Stimulated activated naive B cell treated with anti-CD40 and anti-IgM and Interleukin-4, amounts not matched to agents 10 μg/mL and 1 μg/mL and 100 μg/mL, for 72 hours (primary cell): ENCODE measurements at regions not wholly inside any gene's neighbourhood (a gene's known extent, or its start where the extent isn't known, plus 50 kb on each side); places are given as distances from the start of the nearest gene placed in this dataset.

ENCODE experiments used
- ATAC-seq, 2 donors: fragments of 150-1000 bp; cut with Tn5 transposase; replicated peaks; 2 replicates each; pipeline ENCODE4 v1.10.0; 2021; ENCODE audit warnings: moderate library complexity in 1 of 2
- DNase-seq: peaks from one replicate; pipeline ENCODE4 v3.0.0; 2021
- H3K27ac Mint-ChIP-seq: one replicate; pipeline ENCODE4 v1.8.0; 2022; ENCODE audit warnings: mild to moderate bottlenecking, mixed read lengths
- H3K27me3 Mint-ChIP-seq, 2 donors: one replicate each; pipeline ENCODE4 v1.8.0; 2022; ENCODE audit warnings: mixed read lengths in 2 of 2
- H3K36me3 Mint-ChIP-seq, 2 donors: one replicate each; pipeline ENCODE4 v1.8.0; 2022; ENCODE audit warnings: mixed read lengths in 2 of 2, mild to moderate bottlenecking in 1 of 2
- H3K4me1 Mint-ChIP-seq, 2 donors: one replicate each; pipeline ENCODE4 v1.8.0; 2022; ENCODE audit warnings: mixed read lengths in 2 of 2, mild to moderate bottlenecking in 1 of 2
- H3K4me3 Mint-ChIP-seq, 2 donors: one replicate each; pipeline ENCODE4 v1.8.0; 2022; ENCODE audit warnings: mild to moderate bottlenecking in 2 of 2, mixed read lengths in 2 of 2, moderate library complexity in 1 of 2
- H3K9me3 Mint-ChIP-seq, 2 donors: one replicate each; pipeline ENCODE4 v1.8.0; 2022; ENCODE audit warnings: mixed read lengths in 2 of 2, mild to moderate bottlenecking in 1 of 2

GRCh38 chr1:208419746-208420420, 175.7 kb upstream of the PLXNA2 start:
- H3K27ac Mint-ChIP-seq = no peak overlapping the region
- no peaks in the 10 kb centered on the region for H3K4me1 Mint-ChIP-seq
- H3K27me3 Mint-ChIP-seq = no peaks in the 10 kb centered on the region
- ATAC-seq (no peak), DNase-seq (no peak)
- H3K9me3 Mint-ChIP-seq = no peaks in the 10 kb centered on the region
- H3K36me3 Mint-ChIP-seq = no peaks in the 10 kb centered on the region
- H3K4me3 Mint-ChIP-seq = no peak overlapping the region

- H3K4me1 Mint-ChIP-seq = no peaks in the 10 kb centered on the region
- no peaks in the 10 kb centered on the region for H3K27me3 Mint-ChIP-seq
- no peaks in the 10 kb centered on the region for H3K36me3 Mint-ChIP-seq
- DNase-seq = no peak
- no peak for ATAC-seq
- H3K4me3 Mint-ChIP-seq = no peak overlapping the region
- H3K27ac Mint-ChIP-seq = no peak overlapping the region
- H3K9me3 Mint-ChIP-seq = no peaks in the 10 kb centered on the region
Observed at GRCh38 chr1:208420696-208421095, 176.5 kb upstream of the PLXNA2 start.

- Mint-ChIP-seq H3K4me1 (no peaks in the 10 kb centered on the region), H3K9me3 (no peaks in the 10 kb centered on the region), H3K27me3 (no peaks in the 10 kb centered on the region), H3K4me3 (no peak overlapping the region), H3K27ac (no peak overlapping the region), H3K36me3 (no peaks in the 10 kb centered on the region)
- DNase-seq (no peak), ATAC-seq (no peak)
Observed at GRCh38 chr1:208421486-208421885, 177.3 kb upstream of the PLXNA2 start.

GRCh38 chr1:208423526-208423925, 179.3 kb upstream of the PLXNA2 start:
- Mint-ChIP-seq H3K4me3 (no peak overlapping the region), H3K27me3 (no peaks in the 10 kb centered on the region), H3K27ac (no peak overlapping the region), H3K36me3 (no peaks in the 10 kb centered on the region), H3K4me1 (no peaks in the 10 kb centered on the region), H3K9me3 (peaks cover 0 to 2% of the 10 kb centered on the region in 2 donors)
- ATAC-seq (no peak), DNase-seq (no peak)

GRCh38 chr1:208425096-208425495, 180.9 kb upstream of the PLXNA2 start:
- ATAC-seq (no peak), DNase-seq (no peak)
- Mint-ChIP-seq H3K27ac (no peak overlapping the region), H3K4me3 (no peak overlapping the region), H3K36me3 (no peaks in the 10 kb centered on the region), H3K27me3 (no peaks in the 10 kb centered on the region), H3K4me1 (no peaks in the 10 kb centered on the region), H3K9me3 (peaks cover 0 to 2% of the 10 kb centered on the region in 2 donors)

- Mint-ChIP-seq H3K4me3 (no peak overlapping the region), H3K4me1 (no peaks in the 10 kb centered on the region)
Observed at GRCh38 chr1:208430220-208430619, 186.0 kb upstream of the PLXNA2 start.

GRCh38 chr1:208431721-208432120, 187.5 kb upstream of the PLXNA2 start:
- Mint-ChIP-seq H3K36me3 (no peaks in the 10 kb centered on the region), H3K4me1 (no peaks in the 10 kb centered on the region), H3K27me3 (peaks cover 0 to 3% of the 10 kb centered on the region in 2 donors), H3K27ac (no peak overlapping the region), H3K4me3 (no peak overlapping the region), H3K9me3 (peaks cover 0 to 2% of the 10 kb centered on the region in 2 donors)
- ATAC-seq = no peak
- no peak for DNase-seq

More at GRCh38 chr1:208430220-208430619, 186.0 kb upstream of the PLXNA2 start:
- peaks cover 0 to 3% of the 10 kb centered on the region in 2 donors for H3K27me3 Mint-ChIP-seq
- ATAC-seq = no peak
- H3K36me3 Mint-ChIP-seq = no peaks in the 10 kb centered on the region
- H3K27ac Mint-ChIP-seq = no peak overlapping the region
- DNase-seq = no peak
- peaks cover 0 to 2% of the 10 kb centered on the region in 2 donors for H3K9me3 Mint-ChIP-seq

GRCh38 chr1:208432346-208432745, 188.2 kb upstream of the PLXNA2 start:
- H3K4me3 Mint-ChIP-seq = no peak overlapping the region
- H3K27me3 Mint-ChIP-seq = peaks cover 0 to 3% of the 10 kb centered on the region in 2 donors
- H3K4me1 Mint-ChIP-seq = no peaks in the 10 kb centered on the region
- no peaks in the 10 kb centered on the region for H3K36me3 Mint-ChIP-seq
- DNase-seq (no peak), ATAC-seq (no peak)
- no peak overlapping the region for H3K27ac Mint-ChIP-seq
- H3K9me3 Mint-ChIP-seq = peaks cover 0 to 2% of the 10 kb centered on the region in 2 donors

GRCh38 chr1:208433086-208433485, 188.9 kb upstream of the PLXNA2 start:
- Mint-ChIP-seq H3K36me3 (no peaks in the 10 kb centered on the region), H3K9me3 (no peaks in the 10 kb centered on the region), H3K27ac (no peak overlapping the region), H3K4me3 (no peak overlapping the region), H3K4me1 (no peaks in the 10 kb centered on the region), H3K27me3 (peaks cover 0 to 3% of the 10 kb centered on the region in 2 donors)
- DNase-seq = no peak
- ATAC-seq = no peak

GRCh38 chr1:208433971-208434370, 189.8 kb upstream of the PLXNA2 start:
- ATAC-seq = no peak
- H3K27me3 Mint-ChIP-seq = peaks cover 0 to 3% of the 10 kb centered on the region in 2 donors
- no peaks in the 10 kb centered on the region for H3K9me3 Mint-ChIP-seq
- no peaks in the 10 kb centered on the region for H3K36me3 Mint-ChIP-seq
- DNase-seq = no peak
- H3K4me3 Mint-ChIP-seq = no peak overlapping the region
- H3K4me1 Mint-ChIP-seq = no peaks in the 10 kb centered on the region
- no peak overlapping the region for H3K27ac Mint-ChIP-seq

- DNase-seq (no peak), ATAC-seq (no peak)
- H3K4me3 Mint-ChIP-seq = no peak overlapping the region
- peaks cover 6 to 12% of the 10 kb centered on the region in 2 donors for H3K9me3 Mint-ChIP-seq
- no peaks in the 10 kb centered on the region for H3K36me3 Mint-ChIP-seq
- H3K27ac Mint-ChIP-seq = no peak overlapping the region
- H3K4me1 Mint-ChIP-seq = no peaks in the 10 kb centered on the region
- H3K27me3 Mint-ChIP-seq = no peaks in the 10 kb centered on the region
Observed at GRCh38 chr1:208437401-208437800, 193.2 kb upstream of the PLXNA2 start.

- Mint-ChIP-seq H3K9me3 (peaks cover 10 to 17% of the 10 kb centered on the region in 2 donors), H3K27ac (no peak overlapping the region), H3K4me3 (no peak overlapping the region), H3K4me1 (no peaks in the 10 kb centered on the region), H3K27me3 (no peaks in the 10 kb centered on the region), H3K36me3 (no peaks in the 10 kb centered on the region)
- DNase-seq = no peak
- ATAC-seq = no peak
Observed at GRCh38 chr1:208438112-208438699, 194.0 kb upstream of the PLXNA2 start.

GRCh38 chr1:208445758-208446203, 201.6 kb upstream of the PLXNA2 start:
- Mint-ChIP-seq H3K36me3 (no peaks in the 10 kb centered on the region), H3K27ac (no peak overlapping the region), H3K4me1 (no peaks in the 10 kb centered on the region), H3K27me3 (peaks cover 0 to under 1% of the 10 kb centered on the region in 2 donors), H3K9me3 (peaks cover 17 to 22% of the 10 kb centered on the region in 2 donors), H3K4me3 (no peak overlapping the region)
- DNase-seq (no peak), ATAC-seq (no peak)

GRCh38 chr1:208446271-208446691, 202.1 kb upstream of the PLXNA2 start:
- Mint-ChIP-seq H3K4me3 (no peak overlapping the region), H3K4me1 (no peaks in the 10 kb centered on the region)

GRCh38 chr1:208448425-208448824, 204.2 kb upstream of the PLXNA2 start:
- no peak for ATAC-seq
- Mint-ChIP-seq H3K4me3 (no peak overlapping the region), H3K9me3 (peaks cover 5 to 7% of the 10 kb centered on the region in 2 donors), H3K36me3 (no peaks in the 10 kb centered on the region), H3K4me1 (no peaks in the 10 kb centered on the region), H3K27me3 (peaks cover 0 to 4% of the 10 kb centered on the region in 2 donors), H3K27ac (no peak overlapping the region)
- no peak for DNase-seq

More at GRCh38 chr1:208446271-208446691, 202.1 kb upstream of the PLXNA2 start:
- Mint-ChIP-seq H3K9me3 (peaks cover 16 to 17% of the 10 kb centered on the region in 2 donors), H3K36me3 (no peaks in the 10 kb centered on the region), H3K27me3 (peaks cover 0 to 4% of the 10 kb centered on the region in 2 donors), H3K27ac (no peak overlapping the region)
- ATAC-seq (no peak), DNase-seq (no peak)
